ENCODE measurements at regions not wholly inside any gene's neighbourhood (a gene's known extent, or its start where the extent isn't known, plus 50 kb on each side); places are given as distances from the start of the nearest gene placed in this dataset.

DNA sequence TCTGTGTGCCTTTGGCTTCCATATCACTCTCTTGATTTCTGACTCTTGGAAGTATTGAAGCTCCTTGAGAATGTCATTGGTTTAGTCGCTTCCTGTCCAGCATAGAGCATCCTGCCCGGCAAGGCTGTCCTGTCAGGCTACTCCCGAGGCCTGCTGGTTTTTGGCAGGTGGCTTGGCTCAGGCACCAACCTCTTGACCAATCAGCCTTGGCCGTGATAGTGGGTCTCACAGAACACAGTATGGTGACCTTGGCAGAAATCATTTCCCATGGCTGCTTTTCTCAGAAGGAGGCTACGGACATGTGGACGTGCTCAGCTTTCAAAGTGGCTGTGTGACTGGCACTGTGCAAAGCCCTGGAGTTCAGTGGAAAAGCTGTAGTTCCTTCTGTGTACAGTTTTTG, 516.9 kb downstream of the REEP3 start:
- H3K36me3 ChIP-seq (replicated peaks): no peaks in the 10 kb centered on the region
- DNase-seq: no peak
- no peak overlapping the region for H3K4me3 ChIP-seq (ENCODE audit: low read depth, low read length)
- no peaks in the 10 kb centered on the region for H3K27me3 ChIP-seq (replicated peaks)
- in situ Hi-C loops (cut with HindIII; ENCODE audit: low pct_ligation_motif_present, low sequenced_read_pairs): no loop called here
- TF ChIP-seq, protein P1, sequence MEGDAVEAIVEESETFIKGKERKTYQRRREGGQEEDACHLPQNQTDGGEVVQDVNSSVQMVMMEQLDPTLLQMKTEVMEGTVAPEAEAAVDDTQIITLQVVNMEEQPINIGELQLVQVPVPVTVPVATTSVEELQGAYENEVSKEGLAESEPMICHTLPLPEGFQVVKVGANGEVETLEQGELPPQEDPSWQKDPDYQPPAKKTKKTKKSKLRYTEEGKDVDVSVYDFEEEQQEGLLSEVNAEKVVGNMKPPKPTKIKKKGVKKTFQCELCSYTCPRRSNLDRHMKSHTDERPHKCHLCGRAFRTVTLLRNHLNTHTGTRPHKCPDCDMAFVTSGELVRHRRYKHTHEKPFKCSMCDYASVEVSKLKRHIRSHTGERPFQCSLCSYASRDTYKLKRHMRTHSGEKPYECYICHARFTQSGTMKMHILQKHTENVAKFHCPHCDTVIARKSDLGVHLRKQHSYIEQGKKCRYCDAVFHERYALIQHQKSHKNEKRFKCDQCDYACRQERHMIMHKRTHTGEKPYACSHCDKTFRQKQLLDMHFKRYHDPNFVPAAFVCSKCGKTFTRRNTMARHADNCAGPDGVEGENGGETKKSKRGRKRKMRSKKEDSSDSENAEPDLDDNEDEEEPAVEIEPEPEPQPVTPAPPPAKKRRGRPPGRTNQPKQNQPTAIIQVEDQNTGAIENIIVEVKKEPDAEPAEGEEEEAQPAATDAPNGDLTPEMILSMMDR (IDR thresholded peaks at IDR 0.05; ENCODE audit: low read depth, low read length, missing control alignments): no peak
- H3K27ac ChIP-seq: no peak overlapping the region

DNA sequence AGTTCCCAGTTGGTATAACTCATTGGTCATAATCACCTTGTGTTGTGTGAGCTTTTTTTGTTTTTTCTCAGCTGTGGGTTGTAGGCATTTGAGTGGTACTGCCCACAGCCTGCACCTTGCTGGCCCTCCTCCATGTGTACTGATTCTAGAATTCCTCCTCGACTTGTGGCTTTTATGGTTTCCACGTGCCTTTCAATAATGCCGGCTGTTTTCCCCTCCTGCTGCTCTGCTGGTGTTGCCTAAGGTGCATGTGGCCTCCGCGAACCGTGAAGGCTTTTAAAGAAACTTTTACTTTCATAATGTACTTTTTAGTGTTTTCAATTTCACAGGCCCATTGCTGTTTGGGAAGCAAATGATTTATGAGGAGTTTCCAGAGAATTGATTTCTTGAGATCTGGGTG, 518.0 kb downstream of the REEP3 start:
- DNase-seq: no peak
- in situ Hi-C loops (cut with HindIII; ENCODE audit: low pct_ligation_motif_present, low sequenced_read_pairs): no loop called here
- H3K4me3 ChIP-seq (ENCODE audit: low read depth, low read length): no peak overlapping the region
- no peaks in the 10 kb centered on the region for H3K27me3 ChIP-seq (replicated peaks)
- TF ChIP-seq, protein P1 (IDR thresholded peaks at IDR 0.05; ENCODE audit: low read depth, low read length, missing control alignments): no peak
- H3K36me3 ChIP-seq (replicated peaks): no peaks in the 10 kb centered on the region
- H3K27ac ChIP-seq: no peak overlapping the region

DNA sequence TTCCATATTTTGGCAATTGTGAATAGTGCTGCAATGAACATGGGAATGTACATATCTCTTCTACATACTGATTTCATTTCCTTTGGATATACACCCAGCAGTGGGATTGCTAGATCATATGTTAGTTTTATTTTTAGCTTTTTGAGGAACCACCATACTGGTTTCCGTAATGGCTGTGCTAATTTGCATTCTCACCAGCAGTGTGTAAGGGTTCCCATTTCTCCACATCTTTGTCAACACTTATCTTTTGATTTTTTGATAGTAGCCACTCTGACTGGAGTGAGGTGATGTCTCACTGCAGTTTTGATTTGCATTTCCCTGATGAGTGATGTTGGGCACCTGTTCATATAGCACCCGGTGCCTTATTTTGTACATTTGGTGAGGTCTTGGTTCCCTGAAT, 519.6 kb downstream of the REEP3 start:
- H3K27ac ChIP-seq: no peak overlapping the region
- in situ Hi-C loops (cut with HindIII; ENCODE audit: low pct_ligation_motif_present, low sequenced_read_pairs): no loop called here
- H3K27me3 ChIP-seq (replicated peaks): no peaks in the 10 kb centered on the region
- H3K4me3 ChIP-seq (ENCODE audit: low read depth, low read length): no peak overlapping the region
- no peak for DNase-seq
- H3K36me3 ChIP-seq (replicated peaks): no peaks in the 10 kb centered on the region
- TF ChIP-seq, protein P1 (IDR thresholded peaks at IDR 0.05; ENCODE audit: low read depth, low read length, missing control alignments): no peak

DNA sequence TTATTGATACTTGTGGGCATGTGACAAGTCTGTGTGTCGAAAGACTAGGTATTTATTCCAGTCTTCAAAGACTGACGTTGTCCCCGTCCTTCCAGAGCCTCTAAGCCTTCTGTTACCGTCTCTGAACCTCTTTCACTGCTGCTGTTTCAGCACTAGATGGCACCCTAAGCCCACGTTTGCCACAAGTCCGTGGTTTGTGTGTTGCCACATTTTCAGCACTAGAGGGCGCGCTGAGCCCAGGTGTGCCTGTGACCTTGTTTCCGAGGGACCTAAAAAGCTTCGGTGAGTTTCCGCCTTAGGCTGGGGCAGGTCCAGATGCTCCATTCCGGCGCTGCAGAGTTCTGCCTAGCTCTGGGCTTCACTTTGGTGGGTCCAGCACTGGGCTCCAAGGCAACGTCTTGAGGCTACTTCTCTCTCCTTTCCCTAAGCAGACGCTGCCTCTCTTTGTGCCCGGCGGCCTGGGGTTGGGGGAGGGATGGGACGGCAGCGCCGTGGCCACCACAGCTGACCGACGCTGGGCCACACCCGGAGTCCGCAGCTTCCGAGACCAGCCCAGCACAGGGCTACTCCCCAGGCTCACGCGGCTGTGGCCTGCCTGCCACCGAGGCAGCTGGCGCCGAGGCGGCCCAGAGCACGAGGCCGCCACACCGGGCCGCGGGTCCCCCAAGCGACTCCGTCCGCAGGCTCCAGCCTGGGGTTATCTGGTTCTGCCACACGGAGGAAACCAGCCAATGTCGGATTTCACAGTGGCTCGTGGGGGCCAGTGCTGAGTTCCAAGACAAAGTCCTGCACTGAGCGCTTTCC, 520.2 kb downstream of the REEP3 start:
- Histone ChIP-seq H3K27me3 (replicated peaks) (no peaks in the 10 kb centered on the region), H3K27ac (no peak overlapping the region), H3K4me3 (ENCODE audit: low read depth, low read length) (peak overlapping the region; percentile 52), H3K36me3 (replicated peaks) (no peaks in the 10 kb centered on the region)
- in situ Hi-C loops (cut with HindIII; ENCODE audit: low pct_ligation_motif_present, low sequenced_read_pairs): no loop called here
- TF ChIP-seq, protein P1 (IDR thresholded peaks at IDR 0.05; ENCODE audit: low read depth, low read length, missing control alignments): peak; percentile 99
- DNase-seq: peak; percentile 59

DNA sequence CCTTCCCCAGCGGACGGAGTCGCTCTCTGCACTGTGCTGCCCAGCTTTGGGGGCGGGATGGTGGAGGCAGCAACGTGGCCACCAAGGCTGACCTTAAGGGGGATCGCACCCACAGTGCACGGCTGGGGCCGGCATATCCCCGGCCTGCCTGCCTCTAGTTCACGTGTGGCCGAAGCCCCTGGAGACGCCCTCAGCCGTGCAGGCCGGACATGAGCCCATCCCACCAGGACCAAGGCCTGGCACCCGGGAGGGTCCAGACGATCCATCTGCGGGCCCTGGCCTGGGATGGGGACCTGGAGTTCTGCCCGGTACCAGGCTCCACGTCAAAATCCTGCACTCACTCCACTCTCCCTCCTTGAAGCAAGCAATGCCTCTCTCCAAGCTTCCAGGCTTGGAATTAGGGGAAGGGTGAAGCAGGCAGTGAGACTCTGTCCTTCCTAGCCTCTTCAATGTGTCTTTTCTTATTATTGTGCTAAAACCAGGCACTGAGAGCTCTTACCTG, 520.8 kb downstream of the REEP3 start:
- no peak for DNase-seq
- Histone ChIP-seq H3K27ac (no peak overlapping the region), H3K4me3 (ENCODE audit: low read depth, low read length) (no peak overlapping the region), H3K36me3 (replicated peaks) (no peaks in the 10 kb centered on the region), H3K27me3 (replicated peaks) (no peaks in the 10 kb centered on the region)
- TF ChIP-seq, protein P1 (IDR thresholded peaks at IDR 0.05; ENCODE audit: low read depth, low read length, missing control alignments): no peak
- in situ Hi-C loops (cut with HindIII; ENCODE audit: low pct_ligation_motif_present, low sequenced_read_pairs): no loop called here
